Activated CD4-positive, alpha-beta T cell treated with anti-CD3 and anti-CD28 coated beads, Interleukin-2, Interleukin-6, amounts not matched to agents 100 ng/mL and 50 ng/mL, durations not matched to agents 16 hours and 8 hours (primary cell): ENCODE measurements at regions not wholly inside any gene's neighbourhood (a gene's known extent, or its start where the extent isn't known, plus 50 kb on each side); places are given as distances from the start of the nearest gene placed in this dataset.
"Not testable (repeated sequence)": the region's sequence is repeated elsewhere in the genome, so short reads cannot be mapped to it uniquely, and the experiment has no call there.

ENCODE experiments used
- DNase-seq: peaks from one replicate; pipeline ENCODE4 v3.0.0-alpha.2; 2020

DNA sequence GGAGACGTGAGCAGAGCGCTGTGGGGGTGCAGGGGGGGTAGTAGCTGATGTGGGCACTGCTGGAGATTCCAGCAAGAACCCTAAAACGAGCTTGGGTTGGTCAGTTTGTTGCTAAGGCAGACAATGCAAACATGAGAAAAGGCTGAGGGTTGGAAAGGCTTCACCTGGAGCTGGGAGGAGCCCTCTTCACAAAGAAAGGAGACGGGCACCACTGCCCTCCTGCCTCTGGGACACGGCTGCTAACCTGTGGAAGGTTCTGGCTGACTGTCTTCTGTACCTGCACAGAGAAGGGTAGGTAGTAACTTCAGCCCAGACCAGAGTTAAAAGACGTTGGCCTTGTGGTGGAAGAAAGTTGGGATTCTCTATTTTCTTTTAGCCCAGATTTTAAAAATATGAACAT is 108.7 kb downstream of the SUCLA2 start:
- no peak for DNase-seq

DNA sequence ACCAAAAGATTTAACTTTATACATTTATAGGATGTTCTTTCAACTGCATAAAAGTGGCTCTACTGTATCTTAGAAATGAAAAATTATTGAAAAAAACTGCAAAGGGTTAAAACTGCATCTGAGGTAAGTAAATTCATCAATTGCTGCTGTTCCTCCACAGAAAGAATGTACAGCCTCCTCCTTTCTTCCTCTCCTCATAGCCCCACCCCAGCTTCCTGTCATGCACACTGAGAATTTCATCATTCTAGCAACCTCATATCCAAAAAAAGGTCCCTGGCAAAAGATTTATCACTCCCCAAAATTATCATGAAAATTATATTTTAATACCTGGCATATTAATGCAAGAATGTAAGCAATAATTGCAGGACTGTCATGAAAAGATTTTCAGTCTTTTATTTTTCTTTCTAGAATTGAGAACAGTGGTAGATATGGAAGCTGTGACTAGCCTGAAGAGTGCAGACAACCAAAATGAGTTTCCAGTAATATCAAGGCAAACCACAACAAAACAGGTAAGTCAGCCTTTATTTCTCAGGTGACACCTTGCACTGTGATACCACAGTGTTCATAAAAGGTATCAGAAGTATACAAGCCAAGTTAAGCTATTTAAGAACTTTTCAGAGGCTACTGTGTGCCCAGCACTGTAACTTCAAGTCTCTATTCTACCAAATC is 110.8 kb downstream of the SUCLA2 start:
- DNase-seq = peak; percentile 9

DNA sequence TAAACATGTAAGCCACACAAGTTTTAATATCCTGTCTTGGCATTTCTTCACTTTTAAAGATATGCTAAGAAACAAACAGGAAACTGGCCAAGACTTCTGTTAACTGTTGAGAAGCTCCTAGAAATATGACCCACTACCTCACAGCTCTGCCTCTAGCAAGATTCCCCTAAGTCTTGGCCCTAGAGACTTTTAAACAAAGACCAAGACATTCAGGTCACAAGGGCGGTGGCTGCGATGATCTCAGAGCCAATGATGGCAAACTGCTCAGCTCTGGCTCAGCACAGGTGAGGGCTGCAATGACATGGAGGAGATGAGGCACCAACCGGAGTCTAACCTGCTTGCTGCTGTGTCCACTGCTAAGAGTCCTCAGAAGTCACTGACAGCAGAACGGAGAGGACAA is 114.8 kb downstream of the SUCLA2 start:
- DNase-seq = no peak

DNA sequence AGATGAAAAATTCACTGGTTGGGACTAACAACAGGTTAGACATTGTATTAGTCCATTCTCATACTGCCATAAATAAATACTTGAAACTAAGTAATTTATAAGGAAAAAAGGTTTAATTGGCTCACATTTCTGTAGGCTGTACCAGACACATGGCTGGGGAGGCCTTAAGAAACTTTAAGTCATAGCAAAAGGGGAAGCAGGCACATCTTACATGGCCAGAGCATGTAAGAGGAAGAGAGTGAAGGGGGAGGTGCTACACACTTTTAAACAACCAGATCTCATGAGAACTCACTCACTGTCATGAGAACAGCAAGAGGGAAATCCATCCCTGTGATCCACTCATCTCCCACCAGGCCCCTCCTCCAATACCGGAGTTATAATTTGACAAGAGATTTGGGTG is 125.9 kb downstream of the SUCLA2 start:
- DNase-seq = no peak

DNA sequence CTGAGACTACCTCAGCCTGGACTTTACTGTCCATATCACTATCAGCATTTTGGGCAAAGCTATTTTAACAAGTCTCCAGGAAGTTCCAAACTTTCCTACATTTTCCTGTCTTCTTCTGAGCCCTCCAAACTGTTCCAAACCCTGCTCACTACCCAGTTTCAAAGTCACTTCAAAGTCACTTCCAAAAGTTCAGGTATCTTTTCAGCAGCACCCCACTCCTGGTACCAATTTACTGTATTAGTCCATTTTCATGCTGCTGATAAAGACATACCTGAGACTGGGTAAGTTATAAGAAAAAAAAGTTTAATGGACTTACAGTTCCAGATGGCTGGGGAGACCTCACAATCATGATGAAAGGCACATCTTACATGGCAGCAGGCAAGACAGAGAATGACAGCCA is 127.1 kb downstream of the SUCLA2 start:
- not testable (repeated sequence) for DNase-seq

DNA sequence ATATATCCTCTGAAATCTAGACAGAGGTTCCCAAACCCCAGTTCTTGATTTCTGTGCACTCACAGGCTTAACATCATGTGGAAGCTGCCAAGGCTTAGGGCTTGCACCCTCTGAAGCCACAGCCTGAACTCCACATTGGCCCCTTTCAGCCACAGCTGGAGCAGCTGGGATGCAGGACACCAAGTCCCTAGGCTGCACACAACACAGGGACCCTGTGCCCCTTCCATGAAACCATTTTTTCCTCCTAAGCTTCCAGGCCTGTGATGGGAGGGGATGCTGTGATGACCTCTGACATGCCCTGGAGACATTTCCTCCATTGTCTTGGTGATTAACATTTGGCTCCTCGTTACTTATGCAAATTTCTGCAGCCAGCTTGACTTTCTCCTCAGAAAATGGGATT is 127.8 kb downstream of the SUCLA2 start:
- not testable (repeated sequence) for DNase-seq

DNA sequence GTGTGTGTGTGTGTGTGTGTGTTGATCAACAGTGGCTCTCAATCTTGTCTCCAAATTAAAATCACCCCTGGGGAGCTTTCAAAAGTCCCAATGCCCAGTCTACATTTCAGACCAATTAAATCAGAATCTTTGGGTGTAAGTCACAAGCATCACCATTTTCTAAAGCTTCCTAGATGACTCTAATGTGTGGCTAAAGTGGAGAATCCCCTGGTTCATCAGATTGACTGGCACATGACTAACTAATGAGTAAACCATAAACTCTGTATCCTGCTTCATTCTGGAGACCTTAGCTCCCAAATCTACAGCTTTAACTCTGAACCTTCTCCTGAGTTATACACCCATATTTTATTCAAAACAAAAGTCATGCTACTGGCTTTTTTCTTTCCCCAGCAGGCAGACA is 131.3 kb downstream of the SUCLA2 start:
- DNase-seq = no peak

DNA sequence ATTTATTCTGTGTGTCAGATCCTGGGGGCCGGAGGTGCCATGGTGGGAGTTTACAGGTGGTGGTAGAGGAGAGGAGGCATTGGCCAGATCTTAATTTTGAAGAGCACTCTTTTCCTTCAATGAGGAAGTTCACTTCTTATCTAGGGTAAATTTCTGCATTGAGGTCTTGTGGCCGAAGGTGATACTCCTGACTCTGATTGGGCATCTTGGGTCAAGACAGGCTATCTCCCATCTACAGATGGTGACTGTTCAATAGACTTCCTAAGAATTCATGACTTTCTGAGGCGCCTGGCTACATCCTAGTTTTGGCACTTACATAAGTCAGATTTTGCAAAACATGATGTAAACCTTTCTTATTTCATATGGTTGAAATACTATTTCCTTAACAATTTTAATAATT is 135.2 kb downstream of the SUCLA2 start:
- DNase-seq = no peak

DNA sequence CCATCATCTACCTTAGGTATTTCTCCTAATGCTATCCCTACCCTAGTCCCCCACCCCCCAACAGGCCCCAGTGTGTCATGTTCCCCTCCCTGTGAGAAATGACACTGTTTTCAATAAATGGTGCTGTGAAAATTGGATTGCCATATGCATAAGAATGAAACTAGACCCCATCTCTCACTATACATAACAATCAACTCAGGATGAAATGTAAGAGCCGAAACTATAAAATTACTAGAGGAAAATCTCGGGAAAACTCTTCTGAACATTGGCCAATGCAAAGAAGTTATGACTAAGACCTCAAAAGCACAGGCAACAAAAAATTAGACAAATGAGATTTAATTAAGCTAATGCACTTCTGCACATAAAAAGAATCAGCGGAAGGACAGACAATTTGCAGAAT is 138.2 kb downstream of the SUCLA2 start:
- DNase-seq = no peak

DNA sequence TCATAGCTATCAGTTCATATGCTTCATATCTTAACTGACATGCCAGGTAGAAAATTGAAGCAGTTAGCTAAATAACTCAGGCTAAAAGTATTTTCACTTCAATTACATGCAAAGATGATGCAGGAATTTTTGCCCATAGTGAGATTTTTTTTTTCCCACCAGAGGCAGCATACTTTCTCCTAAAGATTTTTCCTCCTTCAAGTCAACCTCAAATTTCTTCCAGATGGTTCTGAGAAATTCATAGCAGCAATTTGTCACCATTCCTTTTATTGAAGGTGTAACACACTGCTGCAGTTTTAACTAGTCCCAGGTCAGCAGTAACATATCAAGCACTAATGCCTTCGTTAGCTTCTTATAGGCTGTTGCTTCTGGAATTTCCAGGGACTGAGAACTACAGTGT is 141.9 kb downstream of the SUCLA2 start:
- DNase-seq = no peak

DNA sequence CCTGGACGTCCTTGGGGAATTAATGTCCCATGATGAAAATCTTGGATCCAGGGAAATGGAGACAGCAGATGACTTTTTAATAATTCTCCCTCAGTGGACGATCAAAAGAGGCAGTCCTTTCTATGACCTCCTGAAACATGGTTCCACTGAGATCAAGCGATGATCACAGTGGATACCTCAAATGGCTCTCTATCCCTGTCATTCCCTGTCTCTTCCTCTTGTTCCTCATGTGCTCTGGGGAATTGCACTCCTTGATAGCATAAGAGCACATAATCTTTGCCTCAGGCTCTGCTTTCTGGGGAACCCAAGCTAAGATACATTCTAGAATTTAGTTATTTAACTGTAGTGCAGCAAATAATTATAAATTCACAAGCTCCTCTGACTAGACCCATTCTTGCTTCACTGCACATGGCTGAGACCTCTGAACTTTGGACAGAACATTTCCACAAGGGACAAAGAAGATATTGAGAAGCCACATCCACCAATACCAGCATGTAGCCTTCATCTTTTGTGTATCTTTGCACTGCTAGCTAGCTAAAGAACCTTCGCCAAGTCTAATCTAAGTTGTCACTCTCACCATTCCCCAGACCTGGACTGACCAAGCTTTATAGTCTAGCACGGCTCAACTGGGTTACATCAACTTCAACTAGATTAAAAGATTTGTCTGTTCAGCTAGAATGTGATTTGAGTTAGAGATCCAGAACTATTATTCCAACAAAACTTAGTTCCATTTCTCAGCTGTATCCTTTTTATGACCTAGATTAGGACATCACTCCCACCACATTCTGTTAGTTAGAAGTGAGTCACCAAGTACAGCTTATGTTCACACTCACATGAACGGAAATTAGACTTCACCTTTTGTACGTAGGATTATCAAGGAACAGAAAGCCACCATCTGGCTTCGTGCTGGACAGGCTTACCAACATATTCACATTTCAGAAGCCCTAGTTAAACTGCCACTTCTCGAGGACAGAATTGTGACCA is 142.7 kb downstream of the SUCLA2 start:
- no peak for DNase-seq

DNA sequence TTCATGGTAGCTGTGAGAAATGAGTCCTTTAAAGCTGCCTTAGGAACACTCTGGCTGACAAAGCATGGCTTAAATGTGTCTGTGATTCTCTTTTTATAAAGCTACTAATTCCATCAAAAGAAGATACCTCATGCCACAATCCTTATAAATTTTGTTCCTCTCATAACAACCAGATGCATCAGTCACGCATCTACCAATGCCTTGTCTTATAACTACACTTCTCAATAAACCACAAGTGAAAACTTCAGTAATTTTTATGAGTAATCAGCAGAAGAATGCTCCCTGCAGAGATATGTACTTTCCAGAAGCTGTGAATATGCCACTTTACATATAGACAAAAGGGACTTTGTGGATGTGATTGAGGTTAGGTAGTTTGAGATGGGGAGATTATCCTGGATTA is 147.8 kb downstream of the SUCLA2 start:
- DNase-seq = no peak

DNA sequence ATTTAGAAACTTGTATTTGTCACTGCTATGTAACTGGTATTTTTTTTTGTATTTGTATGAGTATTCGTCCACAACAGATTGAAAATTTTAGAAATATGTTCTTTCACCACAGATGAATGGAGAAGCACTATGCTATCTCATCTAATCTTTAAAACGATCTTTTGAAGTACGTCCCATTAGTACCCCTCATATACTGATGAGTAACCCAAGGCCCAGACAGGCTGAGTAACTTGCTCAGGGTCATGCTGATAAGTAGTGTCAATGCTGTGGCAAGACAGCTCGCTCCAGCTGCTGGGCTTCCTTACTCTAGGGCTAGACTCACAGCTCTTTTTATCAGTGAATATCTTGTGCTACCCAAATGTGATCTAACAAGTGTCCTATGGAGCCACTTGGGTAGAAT is 154.2 kb downstream of the SUCLA2 start:
- no peak for DNase-seq

DNA sequence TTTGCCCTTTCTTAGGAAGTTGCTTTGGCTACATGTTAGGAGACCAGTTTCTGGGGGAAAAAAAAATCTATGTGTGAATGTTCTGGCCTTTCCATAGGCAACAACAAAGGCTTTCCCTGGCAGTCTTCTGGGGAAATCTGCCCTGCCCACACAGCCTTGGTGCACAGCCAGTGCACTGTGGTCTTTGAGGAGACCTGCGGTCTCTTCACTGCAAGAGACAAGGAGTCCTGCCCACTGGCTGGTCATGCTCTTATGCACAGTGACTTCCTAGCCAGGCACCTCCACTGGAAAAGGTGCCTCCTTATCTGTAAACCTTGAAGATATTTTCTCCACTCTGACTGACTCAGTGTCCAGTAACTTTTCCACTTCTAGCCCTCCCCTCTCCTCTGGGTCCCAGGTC is 155.1 kb downstream of the SUCLA2 start:
- no peak for DNase-seq

DNA sequence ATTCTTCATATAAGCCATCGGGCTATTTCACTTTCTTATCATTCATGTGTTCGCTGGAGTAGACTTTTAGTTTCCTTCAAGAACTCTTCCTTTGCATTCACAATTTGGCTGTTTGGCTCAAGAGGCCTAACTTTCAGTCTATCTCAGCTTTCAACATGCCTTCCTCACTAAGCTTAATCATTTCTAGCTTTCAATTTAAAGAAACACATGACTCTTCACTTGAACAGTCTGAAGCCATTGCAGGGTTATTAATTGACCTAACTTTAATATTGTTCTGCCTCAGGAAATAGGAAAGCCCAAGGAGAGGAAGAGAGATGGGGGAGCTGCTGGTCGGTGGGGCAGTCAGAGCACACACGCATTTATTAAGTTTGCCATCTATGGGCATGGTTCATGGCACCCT is 158.1 kb downstream of the SUCLA2 start:
- no peak for DNase-seq

DNA sequence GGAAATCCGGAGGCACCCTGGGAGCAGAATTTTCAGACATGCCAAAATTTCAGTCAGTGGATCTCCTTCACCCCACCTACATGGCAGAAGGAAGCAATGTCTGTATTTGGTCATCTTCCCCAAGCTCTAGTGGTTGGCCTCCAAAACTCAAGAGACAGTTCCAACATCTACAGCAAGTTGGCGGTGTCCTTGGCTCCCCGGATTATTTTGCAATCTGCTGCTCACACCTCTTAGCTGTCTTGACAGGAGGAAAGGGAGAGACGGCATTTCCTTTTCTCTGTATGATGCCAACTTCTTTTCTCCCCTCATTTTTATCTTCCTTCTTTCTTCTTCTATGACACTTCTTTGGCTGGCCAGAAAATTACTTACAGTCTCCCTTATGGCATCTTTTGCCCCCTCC is 159.9 kb downstream of the SUCLA2 start:
- no peak for DNase-seq

DNA sequence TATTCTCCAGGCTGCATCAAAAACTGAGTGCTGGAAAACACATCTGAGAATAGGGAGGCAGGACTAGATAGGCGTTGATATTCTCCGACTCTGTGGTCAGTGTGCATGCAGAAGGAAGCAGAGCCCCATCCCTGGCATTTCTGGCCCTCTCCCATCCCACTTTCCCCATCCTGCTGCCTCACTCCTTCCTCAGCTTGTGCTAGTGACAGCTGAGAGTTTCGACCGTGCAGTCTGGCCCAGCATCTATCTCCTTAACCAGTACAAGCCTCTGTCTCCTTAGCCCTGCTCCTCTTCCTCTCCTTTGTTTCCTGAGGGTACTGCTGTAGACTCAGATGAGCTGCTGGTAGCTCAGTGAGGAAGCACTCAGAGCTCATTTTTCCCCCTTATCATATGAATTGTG is 163.2 kb downstream of the SUCLA2 start:
- DNase-seq = no peak

DNA sequence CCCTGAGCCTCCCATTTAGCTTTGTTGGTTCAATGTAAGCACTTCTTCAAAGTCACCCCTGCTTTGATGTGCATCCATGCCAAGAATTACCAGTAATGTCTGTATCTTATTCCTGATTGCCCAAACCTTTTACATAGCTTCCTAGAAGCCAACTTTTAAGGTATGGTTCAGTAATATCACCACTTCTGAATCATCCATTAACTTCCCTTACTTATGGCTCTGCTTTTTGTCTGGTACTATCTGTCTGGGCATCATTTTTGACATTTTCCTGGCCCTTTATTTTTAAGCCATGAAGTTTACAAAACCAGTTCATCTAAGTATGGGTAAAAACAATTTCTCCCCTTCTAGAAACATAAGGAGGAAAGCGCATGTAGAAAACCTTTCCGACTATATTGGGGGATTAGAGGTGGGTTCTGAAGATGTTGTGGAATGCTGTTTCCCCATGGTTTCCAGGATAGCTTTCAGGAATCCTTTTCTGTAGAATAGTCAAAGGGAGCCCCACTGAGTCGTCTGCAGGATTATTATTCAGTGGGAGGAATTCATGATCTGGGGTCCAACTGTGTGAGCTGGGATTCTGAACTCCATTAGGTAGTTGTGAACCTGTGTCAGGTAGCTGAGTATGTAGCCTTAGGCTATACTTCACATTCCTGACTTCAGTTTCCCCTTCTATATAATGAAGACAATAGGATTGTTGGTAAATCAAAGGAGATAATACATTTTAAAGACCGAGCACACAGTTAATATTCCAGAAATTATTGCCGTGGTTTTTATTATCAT is 163.8 kb downstream of the SUCLA2 start:
- no peak for DNase-seq

DNA sequence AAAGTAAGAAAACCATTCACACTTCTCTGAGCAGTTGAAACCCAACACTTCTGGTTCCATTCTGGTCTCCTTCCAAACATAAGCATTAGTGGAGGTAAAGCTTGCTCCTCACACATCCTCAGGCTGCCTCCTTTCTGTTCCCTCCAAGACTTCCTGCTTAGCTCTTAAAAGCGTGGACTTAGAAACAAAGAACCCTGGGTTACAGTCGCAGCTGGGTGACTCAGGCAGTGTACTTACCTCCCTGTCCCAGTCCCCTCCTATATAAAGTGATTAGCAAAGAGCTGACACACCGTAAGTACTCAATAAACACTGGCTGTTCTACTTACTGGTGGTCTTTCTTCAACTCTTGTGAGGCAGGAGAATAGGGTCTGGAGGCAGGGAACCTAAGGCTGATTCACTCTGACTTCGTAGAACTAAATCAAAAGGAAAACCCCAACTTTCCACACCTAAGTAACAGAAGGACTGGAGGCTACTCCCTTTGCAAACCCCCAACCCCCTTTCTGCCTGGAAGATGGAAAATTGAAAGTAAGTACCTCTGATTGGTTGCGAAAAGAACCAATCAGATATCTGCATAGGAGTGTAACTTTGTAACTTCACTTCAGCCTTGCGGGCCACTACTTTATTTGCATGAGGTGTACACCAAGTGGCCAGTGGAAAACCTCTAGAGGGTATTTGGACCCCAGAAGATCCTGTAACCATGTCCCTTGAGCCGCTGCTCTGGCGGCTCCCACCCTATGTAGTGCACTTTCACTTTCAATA is 165.4 kb downstream of the SUCLA2 start:
- DNase-seq = no peak

DNA sequence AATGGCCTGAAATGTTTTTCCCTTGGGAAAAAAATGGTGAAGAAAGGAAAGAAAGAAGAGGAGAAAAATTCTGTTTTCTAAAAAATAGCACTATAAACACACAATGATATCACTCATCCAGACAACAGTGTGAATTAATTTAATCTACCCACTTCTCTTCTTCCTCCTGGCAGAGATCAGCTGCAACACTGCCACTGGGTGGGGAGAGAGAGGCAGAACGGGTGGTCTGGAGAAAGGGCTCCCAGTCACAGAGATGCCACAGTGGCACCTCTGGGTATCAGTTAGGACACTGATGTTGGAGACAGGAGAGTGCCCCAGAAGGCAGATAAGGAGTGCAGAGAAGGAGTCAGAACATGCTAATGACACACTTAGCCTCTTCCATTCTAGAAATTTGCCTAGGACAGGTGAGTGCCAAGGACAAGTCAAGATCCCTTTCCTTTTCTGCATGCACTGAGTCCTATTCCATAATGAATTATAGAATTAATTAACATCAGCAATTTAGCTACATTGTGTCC is 168.6 kb downstream of the SUCLA2 start:
- DNase-seq = no peak

DNA sequence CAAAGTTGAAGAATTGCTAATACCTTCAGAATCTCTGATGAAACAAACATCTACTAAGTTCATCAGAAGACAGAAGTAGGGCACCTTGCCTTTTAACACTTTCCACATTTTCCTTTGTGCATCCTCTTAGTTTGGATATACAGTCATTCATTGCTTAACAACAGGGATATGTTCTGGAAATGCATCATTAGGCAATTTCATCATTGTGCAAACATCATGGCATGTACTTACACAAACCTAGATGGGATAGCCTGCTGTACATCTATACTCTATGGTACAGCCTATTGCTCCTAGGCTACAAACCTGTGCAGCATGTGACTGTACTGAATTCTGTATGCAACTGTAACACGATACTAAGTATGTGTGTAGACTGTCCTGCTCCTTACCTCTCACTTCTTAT is 169.8 kb downstream of the SUCLA2 start:
- DNase-seq = no peak

DNA sequence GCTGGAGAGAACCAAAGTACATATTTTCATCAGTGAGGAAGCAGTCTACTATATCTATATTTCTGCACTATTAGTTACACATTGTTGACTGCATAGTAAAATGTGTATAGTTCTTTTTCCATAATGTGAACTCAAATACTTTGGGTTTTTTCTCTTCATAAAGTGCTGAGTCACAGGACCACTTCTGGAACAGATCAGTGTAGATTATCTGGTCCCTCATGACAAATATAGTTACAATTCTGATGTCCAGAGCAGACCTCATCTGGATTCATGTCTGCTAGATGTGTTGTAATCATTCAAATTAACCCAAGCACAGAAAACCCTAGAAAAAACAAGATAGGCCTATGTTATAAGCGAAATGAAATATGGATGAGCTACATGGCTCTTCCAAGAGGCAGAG is 171.4 kb downstream of the SUCLA2 start:
- DNase-seq = no peak

DNA sequence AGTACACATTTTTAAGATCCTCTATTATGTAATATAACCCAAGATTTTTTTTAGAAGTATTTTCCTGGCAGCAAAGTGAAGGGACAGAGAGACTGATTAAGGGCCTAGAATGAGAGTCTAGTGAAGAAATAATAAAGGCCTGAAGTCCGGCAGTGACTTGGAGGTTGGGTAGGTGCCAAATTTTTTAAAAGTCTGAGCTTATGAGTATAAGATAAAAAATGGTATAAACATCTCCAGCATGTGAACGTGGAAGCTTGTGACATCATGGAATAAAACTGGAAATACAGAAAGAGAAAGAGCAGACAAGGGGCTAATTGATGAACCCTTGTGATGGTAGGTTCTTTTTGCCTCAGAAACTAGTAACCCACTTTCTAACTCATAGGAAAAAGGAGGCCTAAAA is 174.6 kb downstream of the SUCLA2 start:
- no peak for DNase-seq
